ENCODE measurements at regions not wholly inside any gene's neighbourhood (a gene's known extent, or its start where the extent isn't known, plus 50 kb on each side); places are given as distances from the start of the nearest gene placed in this dataset.

DNA sequence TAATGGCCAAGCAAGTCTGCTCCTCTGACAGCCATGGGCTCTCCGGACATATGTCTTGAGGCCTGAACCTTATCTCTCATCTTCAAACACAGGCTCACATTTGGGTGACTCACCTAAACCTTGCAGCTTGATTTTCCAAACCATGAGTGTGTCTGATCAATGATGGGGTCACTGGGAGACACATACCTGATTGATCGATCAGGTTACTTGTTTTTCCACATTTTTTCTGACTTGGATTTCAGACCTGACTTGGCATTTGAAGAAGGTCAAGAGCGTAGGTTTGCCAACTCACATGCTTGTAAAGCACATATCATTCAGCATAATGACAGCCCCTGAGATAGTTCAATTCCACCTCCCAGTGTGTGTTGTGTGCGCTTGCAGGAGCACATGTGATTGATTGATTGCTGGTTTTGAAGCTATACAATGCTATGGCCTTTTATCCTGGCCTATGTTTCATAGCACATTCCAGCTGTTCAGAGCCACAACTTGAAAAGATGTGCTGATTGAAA, 116.7 kb upstream of the KIRREL3 start:
- no peak overlapping the region for H3K4me3 ChIP-seq
- intact Hi-C loops (cut with DNase I), result no loop called here
- 64% methylated on average over 4 of the region's 4 CpGs for WGBS

GRCh38 chr11:127115844-127116243, 115.3 kb upstream of the KIRREL3 start:
- no peak for DNase-seq (ENCODE audit: low spot score)
- TF ChIP-seq CTCF (IDR thresholded peaks at IDR 0.05) (no peak), POLR2A (IDR thresholded peaks at IDR 0.05) (no peak), POLR2AphosphoS5 (IDR thresholded peaks at IDR 0.05) (no peak)
- Histone ChIP-seq H3K4me1 (replicated peaks) (no peaks in the 10 kb centered on the region), H3K4me3 (no peak overlapping the region), H3K36me3 (no peaks in the 10 kb centered on the region), H3K27me3 (replicated peaks; ENCODE audit: insufficient read depth) (no peaks in the 10 kb centered on the region), H3K27ac (no peak overlapping the region), H3K9me3 (no peaks in the 10 kb centered on the region)
- intact Hi-C loops (cut with DNase I), result no loop called here
- 96% methylated on average over 17 of the region's 17 CpGs for WGBS

More for the DNA sequence above, 116.7 kb upstream of the KIRREL3 start:
- Histone ChIP-seq H3K27ac (no peak overlapping the region), H3K9me3 (no peaks in the 10 kb centered on the region), H3K27me3 (replicated peaks; ENCODE audit: insufficient read depth) (no peaks in the 10 kb centered on the region), H3K36me3 (no peaks in the 10 kb centered on the region), H3K4me1 (replicated peaks) (no peaks in the 10 kb centered on the region)
- TF ChIP-seq CTCF (IDR thresholded peaks at IDR 0.05) (no peak), POLR2AphosphoS5 (IDR thresholded peaks at IDR 0.05) (no peak), POLR2A (IDR thresholded peaks at IDR 0.05) (no peak)
- DNase-seq (ENCODE audit: low spot score), result no peak

GRCh38 chr11:127114035-127114434, 113.5 kb upstream of the KIRREL3 start:
- Histone ChIP-seq H3K4me1 (replicated peaks) (no peaks in the 10 kb centered on the region), H3K4me3 (no peak overlapping the region), H3K27me3 (replicated peaks; ENCODE audit: insufficient read depth) (no peaks in the 10 kb centered on the region), H3K27ac (no peak overlapping the region), H3K9me3 (no peaks in the 10 kb centered on the region), H3K36me3 (no peaks in the 10 kb centered on the region)
- intact Hi-C loops (cut with DNase I), result no loop called here
- no peak for TF ChIP-seq POLR2A (IDR thresholded peaks at IDR 0.05)
- no peak for TF ChIP-seq POLR2AphosphoS5 (IDR thresholded peaks at IDR 0.05)
- TF ChIP-seq CTCF (IDR thresholded peaks at IDR 0.05), result no peak
- DNase-seq (ENCODE audit: low spot score), result peak; percentile 9
- WGBS, result 50% methylated on average over 5 of the region's 5 CpGs

DNA sequence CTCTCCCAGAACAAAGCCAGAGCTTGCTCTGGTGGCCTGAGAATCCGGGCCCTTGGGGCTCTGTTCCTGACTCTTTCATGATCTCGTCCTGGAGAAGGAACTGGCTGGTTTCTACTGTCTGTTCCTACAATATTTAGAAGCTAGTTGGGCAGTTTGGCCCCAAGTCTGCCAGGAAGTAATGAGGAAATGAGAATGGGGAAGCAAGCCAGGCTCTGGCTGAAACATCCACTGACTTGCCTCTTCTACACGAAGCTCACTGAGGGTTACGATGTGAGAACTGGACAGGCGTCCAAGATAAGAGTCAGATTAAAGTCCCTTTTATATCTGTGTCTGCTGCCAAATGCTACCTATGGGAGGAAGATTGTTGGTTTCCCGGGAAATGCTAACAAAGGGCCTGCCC, 110.0 kb upstream of the KIRREL3 start:
- H3K27me3 ChIP-seq (replicated peaks; ENCODE audit: insufficient read depth), result no peaks in the 10 kb centered on the region
- DNase-seq (ENCODE audit: low spot score), result no peak
- H3K36me3 ChIP-seq, result no peaks in the 10 kb centered on the region
- TF ChIP-seq CTCF (IDR thresholded peaks at IDR 0.05) (no peak), POLR2AphosphoS5 (IDR thresholded peaks at IDR 0.05) (no peak), POLR2A (IDR thresholded peaks at IDR 0.05) (no peak)
- intact Hi-C loops (cut with DNase I), result no loop called here
- no peaks in the 10 kb centered on the region for H3K4me1 ChIP-seq (replicated peaks)
- 42% methylated on average over 6 of the region's 6 CpGs for WGBS
- no peaks in the 10 kb centered on the region for H3K9me3 ChIP-seq
- no peak overlapping the region for H3K4me3 ChIP-seq
- no peak overlapping the region for H3K27ac ChIP-seq

DNA sequence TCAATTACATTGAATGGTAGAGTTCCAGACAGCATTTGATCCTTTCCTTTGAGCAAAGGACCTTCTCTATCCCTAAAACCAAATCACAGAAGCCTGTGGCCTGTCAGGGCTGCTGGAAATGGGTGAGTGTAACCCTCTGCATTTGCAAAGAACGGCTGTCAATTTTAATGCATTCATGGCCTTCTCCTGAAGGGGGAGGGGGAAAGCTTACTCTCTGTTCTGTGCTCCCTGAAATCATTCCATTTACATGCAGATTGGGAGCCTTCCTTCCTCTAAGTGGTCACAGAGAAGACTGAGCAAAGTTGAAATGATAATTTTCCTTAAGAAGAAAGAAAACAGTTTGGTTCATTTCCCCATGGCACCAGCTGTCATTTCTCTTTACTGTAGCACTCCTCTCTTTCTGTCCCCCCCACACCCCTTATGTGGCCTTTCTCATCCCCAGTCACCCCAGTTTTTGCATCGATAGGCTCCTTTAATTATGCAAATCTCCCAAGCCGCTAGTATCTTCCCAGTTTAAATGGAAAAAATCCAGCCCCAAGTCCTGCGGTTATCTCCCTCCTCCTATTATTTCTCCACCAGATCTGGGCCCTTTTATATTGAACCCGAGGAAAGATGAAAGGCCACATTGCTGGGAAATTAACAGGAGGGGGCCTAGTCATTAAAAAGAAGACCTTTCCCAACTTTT, 109.4 kb upstream of the KIRREL3 start:
- WGBS, result 57% methylated on average over 5 of the region's 5 CpGs
- no peak overlapping the region for H3K4me3 ChIP-seq
- no peaks in the 10 kb centered on the region for H3K36me3 ChIP-seq
- intact Hi-C loops (cut with DNase I), result no loop called here
- no peak for DNase-seq (ENCODE audit: low spot score)
- TF ChIP-seq CTCF (IDR thresholded peaks at IDR 0.05) (no peak), POLR2A (IDR thresholded peaks at IDR 0.05) (no peak), POLR2AphosphoS5 (IDR thresholded peaks at IDR 0.05) (no peak)
- H3K27me3 ChIP-seq (replicated peaks; ENCODE audit: insufficient read depth), result no peaks in the 10 kb centered on the region
- H3K9me3 ChIP-seq, result no peaks in the 10 kb centered on the region
- no peak overlapping the region for H3K27ac ChIP-seq
- no peaks in the 10 kb centered on the region for H3K4me1 ChIP-seq (replicated peaks)

Measured in prostate gland (tissue), 2 donors.